DOHH2 (cell line): ENCODE measurements at regions not wholly inside any gene's neighbourhood (a gene's known extent, or its start where the extent isn't known, plus 50 kb on each side); places are given as distances from the start of the nearest gene placed in this dataset.

ENCODE experiments used
- H3F3A ChIP-seq: fragments of 200-600 bp; sonication (generic), shearing (Covaris generic); 2 replicates; pipeline ENCODE4 v1.6.0; 2016; ENCODE audit warnings: antibody characterized with exemption, mild to moderate bottlenecking; ENCODE audit not compliant: control insufficient read depth, insufficient read depth
- H3K27ac ChIP-seq: fragments of 200-600 bp; sonication (generic); 2 replicates; pipeline ENCODE4 v1.5.1; 2014; ENCODE audit warnings: low read depth, mild to moderate bottlenecking, low read length, moderate library complexity
- H3K27me3 ChIP-seq: fragments of 200-600 bp; sonication (generic); 2 replicates; pipeline ENCODE4 v1.6.1; 2014; ENCODE audit warnings: mild to moderate bottlenecking, low read length, mixed read lengths; ENCODE audit not compliant: control insufficient read depth
- H3K36me3 ChIP-seq: fragments of 200-600 bp; sonication (generic); 2 replicates; pipeline ENCODE4 v1.6.1; 2014; ENCODE audit warnings: mild to moderate bottlenecking, low read length, moderate library complexity, mixed read lengths; ENCODE audit not compliant: control insufficient read depth
- H3K4me1 ChIP-seq: fragments of 200-600 bp; sonication (generic); 2 replicates; pipeline ENCODE4 v1.6.1; 2014; ENCODE audit warnings: mild to moderate bottlenecking, low read length, mixed read lengths; ENCODE audit not compliant: control insufficient read depth
- H3K4me2 ChIP-seq: fragments of 200-600 bp; sonication (generic); 2 replicates; pipeline ENCODE4 v1.6.0; 2014; ENCODE audit warnings: mild to moderate bottlenecking, low read length, moderate library complexity
- H3K4me3 ChIP-seq: fragments of 200-600 bp; sonication (generic); 2 replicates; pipeline ENCODE4 v1.5.1; 2014; ENCODE audit warnings: mild to moderate bottlenecking, low read length, mixed read lengths
- H3K79me2 ChIP-seq: fragments of 200-600 bp; sonication (generic); 2 replicates; pipeline ENCODE4 v1.6.1; 2014; ENCODE audit warnings: mild to moderate bottlenecking, low read length, mixed read lengths; ENCODE audit not compliant: control insufficient read depth
- H3K9me2 ChIP-seq: fragments of 200-600 bp; sonication (generic); replicated peaks from 2 replicates; pipeline ENCODE4 v1.6.1; 2014; ENCODE audit warnings: mild to moderate bottlenecking, low read length, mixed read lengths; ENCODE audit not compliant: control insufficient read depth
- H3K9me3 ChIP-seq: fragments of 200-600 bp; sonication (generic); 2 replicates; pipeline ENCODE4 v1.6.1; 2014; ENCODE audit warnings: antibody characterized with exemption, low read length, mixed read lengths; ENCODE audit not compliant: control insufficient read depth, insufficient read depth
- H4K20me1 ChIP-seq: fragments of 200-600 bp; sonication (generic); 2 replicates; pipeline ENCODE4 v1.6.0; 2014; ENCODE audit warnings: low read depth, mild to moderate bottlenecking, antibody characterized with exemption, low read length, moderate library complexity; ENCODE audit not compliant: control insufficient read depth, insufficient read depth
- EZH2phosphoT487 ChIP-seq: fragments of 200-600 bp; sonication (generic); IDR thresholded peaks from 2 replicates; pipeline ENCODE4 v1.6.1; 2017; ENCODE audit warnings: borderline replicate concordance, mild to moderate bottlenecking, antibody characterized with exemption, low read length, moderate library complexity, mixed read lengths
- TF ChIP-seq, protein P1 (sequence below): fragments of 200-600 bp; sonication (generic); IDR thresholded peaks from one replicate; pipeline ENCODE4 v1.5.1; 2014; ENCODE audit warnings: antibody characterized with exemption, mild to moderate bottlenecking, low read depth, low read length; ENCODE audit not compliant: poor library complexity, severe bottlenecking

DNA sequence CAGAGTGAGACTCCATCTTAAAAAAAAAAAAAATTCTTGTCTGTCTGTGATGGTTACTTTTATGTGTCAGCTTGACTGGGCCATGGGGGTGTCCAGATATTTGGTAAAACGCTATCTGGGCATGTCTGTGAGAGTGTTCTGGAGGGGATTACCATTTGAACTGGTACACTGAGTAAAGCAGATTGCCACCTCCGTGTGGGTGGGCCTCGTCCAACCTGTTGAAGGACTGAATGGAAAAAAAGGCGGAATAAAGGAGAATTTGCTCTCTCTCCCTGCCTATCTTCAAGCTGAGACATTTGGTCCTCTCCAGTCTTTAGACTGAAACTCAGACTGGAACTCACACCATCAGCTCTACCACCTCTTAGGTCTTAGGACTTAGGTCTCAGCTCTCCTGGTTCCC, 82.8 kb downstream of the MIS18A start:
- no peaks in the 10 kb centered on the region for H3K9me3 ChIP-seq
- peaks cover 3% of the 10 kb centered on the region for H3K4me1 ChIP-seq
- no peaks in the 10 kb centered on the region for H3K36me3 ChIP-seq
- peaks cover 4% of the 10 kb centered on the region; the same call in 1 of the 2 replicates for H3K27me3 ChIP-seq
- TF ChIP-seq, protein P1, sequence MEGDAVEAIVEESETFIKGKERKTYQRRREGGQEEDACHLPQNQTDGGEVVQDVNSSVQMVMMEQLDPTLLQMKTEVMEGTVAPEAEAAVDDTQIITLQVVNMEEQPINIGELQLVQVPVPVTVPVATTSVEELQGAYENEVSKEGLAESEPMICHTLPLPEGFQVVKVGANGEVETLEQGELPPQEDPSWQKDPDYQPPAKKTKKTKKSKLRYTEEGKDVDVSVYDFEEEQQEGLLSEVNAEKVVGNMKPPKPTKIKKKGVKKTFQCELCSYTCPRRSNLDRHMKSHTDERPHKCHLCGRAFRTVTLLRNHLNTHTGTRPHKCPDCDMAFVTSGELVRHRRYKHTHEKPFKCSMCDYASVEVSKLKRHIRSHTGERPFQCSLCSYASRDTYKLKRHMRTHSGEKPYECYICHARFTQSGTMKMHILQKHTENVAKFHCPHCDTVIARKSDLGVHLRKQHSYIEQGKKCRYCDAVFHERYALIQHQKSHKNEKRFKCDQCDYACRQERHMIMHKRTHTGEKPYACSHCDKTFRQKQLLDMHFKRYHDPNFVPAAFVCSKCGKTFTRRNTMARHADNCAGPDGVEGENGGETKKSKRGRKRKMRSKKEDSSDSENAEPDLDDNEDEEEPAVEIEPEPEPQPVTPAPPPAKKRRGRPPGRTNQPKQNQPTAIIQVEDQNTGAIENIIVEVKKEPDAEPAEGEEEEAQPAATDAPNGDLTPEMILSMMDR, result no peak
- TF ChIP-seq EZH2phosphoT487, result no peak
- H3K9me2 ChIP-seq, result no peaks in the 10 kb centered on the region
- no peak overlapping the region for H3K4me2 ChIP-seq
- no peaks in the 10 kb centered on the region for H3F3A ChIP-seq
- H3K4me3 ChIP-seq, result no peak overlapping the region
- H4K20me1 ChIP-seq, result no peaks in the 10 kb centered on the region
- H3K27ac ChIP-seq, result no peak overlapping the region
- no peaks in the 10 kb centered on the region for H3K79me2 ChIP-seq

DNA sequence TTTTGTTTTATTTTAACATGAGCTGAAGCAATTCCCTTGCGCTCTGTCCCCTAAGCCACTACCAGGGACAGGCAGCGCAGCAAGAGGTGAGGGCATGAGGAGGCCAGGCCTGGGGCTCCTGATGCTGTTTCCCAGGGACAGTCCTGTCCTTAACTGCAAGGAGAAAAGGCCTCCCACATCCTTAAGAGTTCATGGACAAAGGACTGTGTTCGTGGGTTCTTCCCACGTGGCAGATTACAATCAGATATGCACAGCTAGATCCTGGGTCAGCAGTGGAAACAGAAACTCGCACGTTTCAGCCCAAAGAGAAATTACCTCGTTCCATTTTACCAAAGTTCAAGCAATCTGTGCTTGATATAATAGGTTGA, 85.8 kb downstream of the MIS18A start:
- Histone ChIP-seq H4K20me1 (no peaks in the 10 kb centered on the region), H3K27ac (no peak overlapping the region), H3K4me3 (no peak overlapping the region), H3K4me1 (peaks cover 12% of the 10 kb centered on the region), H3F3A (no peaks in the 10 kb centered on the region), H3K27me3 (peaks cover 14% of the 10 kb centered on the region; the same call in 1 of the 2 replicates), H3K79me2 (no peaks in the 10 kb centered on the region), H3K36me3 (no peaks in the 10 kb centered on the region), H3K9me2 (no peaks in the 10 kb centered on the region), H3K4me2 (no peak overlapping the region), H3K9me3 (no peaks in the 10 kb centered on the region)
- no peak for TF ChIP-seq EZH2phosphoT487
- TF ChIP-seq, protein P1, result no peak

DNA sequence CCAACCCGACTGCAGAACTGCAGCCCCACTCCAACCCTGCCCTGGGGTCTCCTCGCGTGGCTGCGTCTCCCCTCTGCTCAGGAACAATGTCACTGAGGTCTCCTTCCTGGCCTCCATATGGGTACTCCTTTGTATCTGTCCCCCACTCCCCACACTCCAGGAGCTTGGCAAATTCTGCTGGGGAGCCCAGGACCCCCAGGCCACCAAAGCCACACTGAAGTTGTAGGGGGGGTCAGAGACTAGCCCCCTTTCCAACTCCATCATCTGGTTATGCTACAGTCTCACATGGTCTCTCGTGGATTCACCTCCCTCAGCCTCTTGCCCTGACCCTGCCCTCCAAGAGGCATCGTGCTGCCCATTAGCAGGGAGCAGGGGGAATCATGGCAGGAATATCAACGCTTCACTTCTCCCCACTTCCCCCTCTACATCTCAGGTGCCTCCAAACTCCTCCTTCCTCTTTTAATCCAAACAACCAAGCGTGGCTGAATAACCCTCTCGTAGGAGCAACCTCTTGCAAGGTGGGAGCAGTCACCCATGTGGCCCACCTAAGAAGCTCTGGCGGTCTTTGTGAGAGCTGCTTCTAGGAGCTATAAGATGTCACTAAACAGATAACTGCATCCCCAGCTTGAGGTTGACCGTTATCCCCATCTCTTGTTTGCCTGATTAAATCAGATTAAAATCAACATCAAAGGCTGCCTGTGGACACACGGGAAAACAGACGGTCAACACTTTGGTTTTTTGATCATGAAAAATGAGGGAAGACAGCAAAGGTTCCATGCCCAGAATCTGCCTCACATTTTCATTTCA, 86.4 kb downstream of the MIS18A start:
- Histone ChIP-seq H3K9me2 (no peaks in the 10 kb centered on the region), H3K79me2 (no peaks in the 10 kb centered on the region), H4K20me1 (no peaks in the 10 kb centered on the region), H3K4me1 (peaks cover 12% of the 10 kb centered on the region), H3K36me3 (no peaks in the 10 kb centered on the region), H3K9me3 (no peaks in the 10 kb centered on the region), H3K27me3 (peaks cover 16% of the 10 kb centered on the region; the same call in 1 of the 2 replicates), H3F3A (no peaks in the 10 kb centered on the region), H3K4me3 (no peak overlapping the region), H3K4me2 (no peak overlapping the region), H3K27ac (no peak overlapping the region)
- no peak for TF ChIP-seq EZH2phosphoT487
- TF ChIP-seq, protein P1, result no peak
